ENCODE measurements at regions not wholly inside any gene's neighbourhood (a gene's known extent, or its start where the extent isn't known, plus 50 kb on each side); places are given as distances from the start of the nearest gene placed in this dataset.

DNA sequence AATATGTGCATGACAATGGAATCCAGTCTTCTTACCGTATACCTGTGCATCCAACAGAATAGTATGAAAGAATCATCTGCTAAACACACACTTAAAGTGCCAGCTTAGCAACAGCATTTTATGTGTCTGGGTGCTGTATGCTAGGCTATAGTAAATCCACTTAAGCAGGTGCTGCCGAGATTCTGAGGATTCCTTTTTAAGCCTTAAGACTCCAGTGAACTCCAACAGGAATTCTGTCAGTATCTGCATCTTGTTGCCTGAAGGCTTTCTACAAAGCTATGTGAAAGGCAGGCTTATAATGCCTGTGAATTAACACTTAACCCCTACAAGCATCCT is 1076.4 kb upstream of the PABPC4L start:
- H3K27me3 ChIP-seq (ENCODE audit: insufficient read depth, low read length) = no peaks in the 10 kb centered on the region
- POLR2A ChIA-PET = no interaction called here
- H3K4me2 ChIP-seq (ENCODE audit: low read length) = no peak overlapping the region
- H2AFZ ChIP-seq (ENCODE audit: low read depth, low read length, poor library complexity, severe bottlenecking) = no peak overlapping the region
- CTCF ChIA-PET = no interaction called here
- no peaks in the 10 kb centered on the region for H3K4me1 ChIP-seq (ENCODE audit: control insufficient read depth in 1 of 2, insufficient read depth in 2 of 2, low read length in 2 of 2)
- no peaks in the 10 kb centered on the region for H3K36me3 ChIP-seq (ENCODE audit: control insufficient read depth in 1 of 2, insufficient read depth in 2 of 2, low read length in 2 of 2)
- DNase-seq (ENCODE audit: low read depth, low spot score) = no peak
- H3K9me3 ChIP-seq (ENCODE audit: control insufficient read depth in 1 of 2, insufficient read depth in 1 of 2, low read depth in 1 of 2, low read length in 2 of 2) = no peaks in the 10 kb centered on the region
- no peak for ATAC-seq
- intact Hi-C loops (cut with micrococcal nuclease) = no loop called here
- H3K4me3 ChIP-seq (replicated peaks in 1 of 2; ENCODE audit: low read depth in 1 of 2, low read length in 2 of 2) = no peak overlapping the region
- RAD21 ChIA-PET (ENCODE audit: low non-redundant PET in 1 of 2, low total read pairs in 2 of 2, uncharacterized antibody in 2 of 2, unreplicated experiment in 2 of 2) = no interaction called here
- H4K20me1 ChIP-seq (ENCODE audit: insufficient read depth) = no peaks in the 10 kb centered on the region
- no peaks in the 10 kb centered on the region for H3K79me2 ChIP-seq (ENCODE audit: insufficient read depth, low read length)
- no peaks in the 10 kb centered on the region for H3K9me2 ChIP-seq (ENCODE audit: insufficient read depth)
- no peak overlapping the region for H3K9ac ChIP-seq (ENCODE audit: low read length)
- BruUV-seq (replicated peaks) = no TSS peak
- H3K27ac ChIP-seq (ENCODE audit: low read depth, low read length) = no peak overlapping the region
- TF ChIP-seq ATF3 (IDR thresholded peaks at IDR 0.05) (no peak), EGR1 (IDR thresholded peaks at IDR 0.05; ENCODE audit: low read depth) (no peak), FOSL1 (IDR thresholded peaks at IDR 0.05; ENCODE audit: low read depth) (no peak), POLR2A (IDR thresholded peaks at IDR 0.05; ENCODE audit: borderline replicate concordance, extremely low read depth, insufficient read depth, insufficient read length) (no peak), RAD21 (IDR thresholded peaks at IDR 0.05; ENCODE audit: low read depth) (no peak), CTCF (IDR thresholded peaks at IDR 0.05 in 2 of 3, conservative IDR thresholded peaks at IDR 0.05 in 1 of 3; ENCODE audit: borderline replicate concordance in 1 of 3, insufficient read depth in 1 of 3, low read depth in 2 of 3, low read length in 2 of 3) (no peak), ZFX (IDR thresholded peaks at IDR 0.05) (no peak), CEBPB (IDR thresholded peaks at IDR 0.05; ENCODE audit: low read depth) (no peak), SIN3A (IDR thresholded peaks at IDR 0.05; ENCODE audit: low read depth) (no peak), ZNF274 (IDR thresholded peaks at IDR 0.05; ENCODE audit: low read depth, low read length) (no peak), CBX3 (IDR thresholded peaks at IDR 0.05; ENCODE audit: low read depth) (no peak), SP1 (IDR thresholded peaks at IDR 0.05; ENCODE audit: low read depth) (no peak), TCF7L2 (IDR thresholded peaks at IDR 0.05; ENCODE audit: borderline replicate concordance, extremely low read depth, insufficient read depth, insufficient read length) (no peak), EZH2phosphoT487 (IDR thresholded peaks at IDR 0.05; ENCODE audit: borderline replicate concordance) (no peak)
- TF ChIP-seq, protein P1, sequence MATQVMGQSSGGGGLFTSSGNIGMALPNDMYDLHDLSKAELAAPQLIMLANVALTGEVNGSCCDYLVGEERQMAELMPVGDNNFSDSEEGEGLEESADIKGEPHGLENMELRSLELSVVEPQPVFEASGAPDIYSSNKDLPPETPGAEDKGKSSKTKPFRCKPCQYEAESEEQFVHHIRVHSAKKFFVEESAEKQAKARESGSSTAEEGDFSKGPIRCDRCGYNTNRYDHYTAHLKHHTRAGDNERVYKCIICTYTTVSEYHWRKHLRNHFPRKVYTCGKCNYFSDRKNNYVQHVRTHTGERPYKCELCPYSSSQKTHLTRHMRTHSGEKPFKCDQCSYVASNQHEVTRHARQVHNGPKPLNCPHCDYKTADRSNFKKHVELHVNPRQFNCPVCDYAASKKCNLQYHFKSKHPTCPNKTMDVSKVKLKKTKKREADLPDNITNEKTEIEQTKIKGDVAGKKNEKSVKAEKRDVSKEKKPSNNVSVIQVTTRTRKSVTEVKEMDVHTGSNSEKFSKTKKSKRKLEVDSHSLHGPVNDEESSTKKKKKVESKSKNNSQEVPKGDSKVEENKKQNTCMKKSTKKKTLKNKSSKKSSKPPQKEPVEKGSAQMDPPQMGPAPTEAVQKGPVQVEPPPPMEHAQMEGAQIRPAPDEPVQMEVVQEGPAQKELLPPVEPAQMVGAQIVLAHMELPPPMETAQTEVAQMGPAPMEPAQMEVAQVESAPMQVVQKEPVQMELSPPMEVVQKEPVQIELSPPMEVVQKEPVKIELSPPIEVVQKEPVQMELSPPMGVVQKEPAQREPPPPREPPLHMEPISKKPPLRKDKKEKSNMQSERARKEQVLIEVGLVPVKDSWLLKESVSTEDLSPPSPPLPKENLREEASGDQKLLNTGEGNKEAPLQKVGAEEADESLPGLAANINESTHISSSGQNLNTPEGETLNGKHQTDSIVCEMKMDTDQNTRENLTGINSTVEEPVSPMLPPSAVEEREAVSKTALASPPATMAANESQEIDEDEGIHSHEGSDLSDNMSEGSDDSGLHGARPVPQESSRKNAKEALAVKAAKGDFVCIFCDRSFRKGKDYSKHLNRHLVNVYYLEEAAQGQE (IDR thresholded peaks at IDR 0.05; ENCODE audit: low read depth) = no peak

Measured in HCT116 (cell line).